HuH-7.5 (cell line): ENCODE measurements at regions not wholly inside any gene's neighbourhood (a gene's known extent, or its start where the extent isn't known, plus 50 kb on each side); places are given as distances from the start of the nearest gene placed in this dataset.
"Not testable (repeated sequence)": the region's sequence is repeated elsewhere in the genome, so short reads cannot be mapped to it uniquely, and the experiment has no call there.

ENCODE experiments used
- DNase-seq: peaks from one replicate; pipeline ENCODE4 v3.0.0; 2011; ENCODE audit warnings: low spot score

GRCh38 chr5:152178350-152178699 is 226.8 kb downstream of the NMUR2 start:
- DNase-seq, result no peak

DNA sequence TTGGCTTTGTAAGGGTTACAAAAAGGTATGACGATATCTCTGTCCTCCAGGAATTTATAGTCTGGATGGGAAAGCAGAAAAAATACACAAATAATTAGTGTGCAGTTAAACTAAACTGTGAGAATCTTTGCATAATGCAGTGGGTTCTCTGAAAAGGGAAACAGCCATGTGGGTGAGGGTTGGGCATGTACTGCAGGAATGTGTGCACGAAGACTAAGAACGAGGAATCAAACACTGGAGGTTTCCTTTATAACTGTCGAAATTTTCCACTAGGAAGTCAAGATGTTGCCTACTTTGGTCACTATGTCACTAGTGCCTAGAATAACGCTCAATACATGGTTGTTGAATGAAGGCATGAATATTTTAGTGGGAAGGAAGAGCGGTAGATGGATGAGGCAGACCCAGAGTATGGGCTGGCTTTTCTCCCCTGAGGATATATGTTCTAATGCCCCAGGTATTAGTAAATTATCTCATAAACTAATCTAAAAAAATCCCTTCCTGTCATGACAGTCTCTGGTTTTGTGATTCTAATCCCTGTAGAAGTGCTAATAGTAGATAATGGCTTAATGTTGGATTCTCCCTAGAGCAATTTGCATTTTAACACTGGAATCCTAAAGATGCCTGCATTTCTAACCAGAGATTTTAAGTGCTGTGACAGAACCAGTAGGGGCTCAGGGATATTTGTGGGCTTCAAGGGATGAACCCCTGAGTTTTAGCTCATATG is 227.3 kb downstream of the NMUR2 start:
- no peak for DNase-seq

DNA sequence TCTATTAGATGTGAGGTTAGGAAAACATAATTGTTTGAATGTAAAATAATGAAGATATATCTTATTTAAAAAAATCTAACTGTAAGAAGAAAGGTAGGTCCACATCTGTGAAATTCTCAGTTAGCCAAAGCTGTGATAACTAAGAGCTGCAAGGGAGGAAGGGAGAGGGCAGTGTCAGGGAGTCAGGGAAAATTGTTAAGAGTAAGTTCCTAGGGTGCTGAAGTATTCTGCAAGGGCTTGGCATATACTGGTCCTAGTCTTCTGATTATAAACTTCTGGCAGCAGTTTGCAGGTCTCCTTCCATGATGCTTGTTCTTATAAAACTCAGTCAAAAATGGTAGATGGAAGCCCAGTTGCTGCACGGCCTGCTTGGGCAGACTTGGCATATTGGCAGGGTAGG is 233.2 kb downstream of the NMUR2 start:
- DNase-seq, result no peak

DNA sequence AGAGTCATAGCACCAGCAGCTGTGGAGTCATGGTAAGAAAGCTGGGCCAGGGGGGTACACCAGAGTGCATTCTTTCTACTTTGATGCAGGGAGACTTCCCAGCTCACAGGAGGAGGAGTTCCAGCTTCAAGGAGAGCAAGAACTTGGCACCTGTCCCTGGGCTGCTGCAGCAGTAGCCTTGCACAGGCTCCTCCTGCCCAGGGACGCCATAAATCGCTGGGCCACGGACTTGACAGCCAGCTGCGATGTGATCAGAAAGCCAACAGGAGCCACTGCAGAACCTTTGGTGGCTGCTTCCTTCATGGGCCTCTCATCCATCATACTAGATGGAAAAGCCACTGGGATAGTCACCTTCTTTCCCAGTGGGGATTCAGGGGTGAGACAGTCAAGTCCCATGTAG is 234.7 kb downstream of the NMUR2 start:
- no peak for DNase-seq

DNA sequence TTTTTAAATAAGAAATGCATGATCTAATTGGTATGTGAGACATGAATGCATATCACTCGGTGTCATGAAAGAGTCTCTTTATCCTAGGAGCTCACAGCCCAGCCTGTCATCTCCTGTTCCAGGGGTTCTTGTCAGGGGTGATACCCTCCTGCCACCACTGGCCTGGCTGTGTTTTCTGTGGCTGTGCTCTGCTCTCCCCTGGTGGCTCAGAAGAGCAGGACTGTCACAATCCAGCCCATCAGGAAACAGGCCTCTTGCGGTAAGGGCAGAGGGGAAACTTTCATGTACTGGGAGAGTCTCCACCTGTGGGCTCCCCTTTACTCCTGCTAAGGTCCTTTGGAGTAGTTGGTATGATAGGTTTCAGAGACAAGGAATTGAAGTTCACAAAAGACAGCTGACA is 240.2 kb upstream of the GLRA1 start:
- no peak for DNase-seq

DNA sequence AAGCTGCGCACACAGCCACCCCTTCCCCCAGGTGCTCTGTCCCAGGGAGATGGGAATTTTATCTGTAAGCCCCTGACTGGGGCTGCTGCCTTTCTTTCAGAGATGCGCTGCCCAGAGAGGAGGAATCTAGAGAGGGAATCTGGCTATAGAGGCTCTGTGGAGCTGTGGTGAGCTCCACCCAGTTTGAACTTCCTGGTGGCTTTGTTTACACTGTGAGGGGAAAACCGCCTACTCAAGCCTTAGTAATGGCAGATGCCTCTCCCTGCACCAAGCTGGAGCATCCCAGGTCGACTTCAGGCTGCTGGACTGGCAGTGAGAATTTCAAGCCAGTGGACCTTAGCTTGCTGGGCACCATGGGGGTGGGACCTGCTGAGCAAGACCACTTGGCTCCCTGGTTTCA is 235.2 kb upstream of the GLRA1 start:
- DNase-seq, result not testable (repeated sequence)

DNA sequence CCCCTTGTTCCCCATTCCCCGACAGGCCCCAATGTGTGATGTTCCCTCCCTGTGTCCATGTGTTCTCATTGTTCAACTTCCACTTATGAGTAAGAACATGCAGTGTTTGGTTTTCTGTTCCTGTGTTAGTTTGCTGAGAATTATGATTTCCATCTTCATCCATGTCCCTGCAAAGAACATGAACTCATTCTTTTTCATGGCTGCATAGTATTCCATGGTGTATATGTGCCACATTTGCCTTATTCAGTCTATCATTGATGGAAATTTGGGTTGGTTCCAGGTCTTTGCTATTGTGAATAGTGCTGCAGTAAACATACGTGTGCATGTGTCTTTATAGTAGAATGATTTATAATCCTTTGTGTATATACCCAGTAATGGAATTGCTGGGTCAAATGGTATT is 229.8 kb upstream of the GLRA1 start:
- not testable (repeated sequence) for DNase-seq

DNA sequence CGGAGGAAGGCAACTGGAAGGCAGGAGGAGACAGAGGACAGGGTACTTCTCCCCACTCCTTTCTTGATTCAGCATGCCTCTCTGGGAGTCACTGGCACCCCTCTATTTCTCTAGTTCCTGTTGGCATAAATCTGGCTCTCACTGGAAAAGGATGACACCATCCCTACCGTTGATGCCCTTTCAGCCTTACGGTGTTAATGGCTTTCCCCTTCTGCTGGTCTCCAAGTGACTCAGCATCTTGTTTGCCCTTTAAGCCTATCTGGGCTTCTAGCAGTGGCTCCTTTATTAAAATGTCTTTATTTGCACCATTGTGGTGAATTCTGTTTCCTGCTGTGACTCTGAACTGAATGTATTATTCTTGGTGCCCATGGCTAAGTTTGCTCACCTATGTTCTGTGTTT is 227.3 kb upstream of the GLRA1 start:
- no peak for DNase-seq

DNA sequence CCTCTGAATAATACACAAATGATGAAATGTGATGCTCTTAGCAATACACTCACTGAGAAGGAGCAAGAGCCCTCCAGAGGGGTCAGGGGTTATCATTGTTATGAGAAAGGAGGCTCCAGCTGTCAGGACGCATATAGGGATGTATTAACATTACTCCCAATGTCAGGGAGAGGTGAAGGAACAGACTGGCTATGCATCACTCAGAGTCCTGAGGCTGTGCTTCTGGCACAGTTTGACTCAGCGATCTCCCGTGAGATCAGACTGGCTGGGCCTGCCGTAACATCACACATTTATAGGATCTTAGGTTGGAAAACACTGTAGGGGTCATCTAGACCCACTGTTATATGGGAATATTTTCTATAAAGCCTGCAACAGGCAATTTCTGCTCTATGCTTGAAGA is 226.5 kb upstream of the GLRA1 start:
- DNase-seq, result no peak

- DNase-seq, result no peak
Observed at GRCh38 chr5:152147286-152147685, 222.6 kb upstream of the GLRA1 start.

- no peak for DNase-seq
Observed at GRCh38 chr5:152146566-152146965, 221.9 kb upstream of the GLRA1 start.

DNA sequence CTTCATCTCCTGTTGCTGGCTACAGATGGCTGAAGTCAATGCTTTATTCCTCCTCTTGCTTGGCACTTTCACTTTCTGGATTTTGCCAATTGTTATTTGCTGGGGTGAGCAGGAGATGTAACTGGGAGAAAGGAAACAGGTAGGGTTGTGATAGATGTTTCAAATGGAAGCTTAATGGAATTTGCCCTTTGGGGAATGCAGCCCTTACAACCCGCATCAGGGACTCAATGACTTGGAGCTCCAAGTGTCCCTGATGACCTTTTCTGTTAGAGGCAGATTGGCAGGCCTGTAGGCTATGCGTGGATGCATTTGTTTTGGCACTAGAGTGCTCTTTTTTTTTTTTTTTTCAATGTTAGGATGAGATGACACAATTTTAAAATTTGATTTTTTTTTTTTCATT is 219.9 kb upstream of the GLRA1 start:
- no peak for DNase-seq

GRCh38 chr5:152144030-152144429 is 219.4 kb upstream of the GLRA1 start:
- no peak for DNase-seq

- DNase-seq, result peak; percentile 18
Observed at GRCh38 chr5:152142840-152143469, 218.3 kb upstream of the GLRA1 start.

GRCh38 chr5:152140347-152140746 is 215.7 kb upstream of the GLRA1 start:
- no peak for DNase-seq

GRCh38 chr5:152137063-152137462 is 212.4 kb upstream of the GLRA1 start:
- no peak for DNase-seq

DNA sequence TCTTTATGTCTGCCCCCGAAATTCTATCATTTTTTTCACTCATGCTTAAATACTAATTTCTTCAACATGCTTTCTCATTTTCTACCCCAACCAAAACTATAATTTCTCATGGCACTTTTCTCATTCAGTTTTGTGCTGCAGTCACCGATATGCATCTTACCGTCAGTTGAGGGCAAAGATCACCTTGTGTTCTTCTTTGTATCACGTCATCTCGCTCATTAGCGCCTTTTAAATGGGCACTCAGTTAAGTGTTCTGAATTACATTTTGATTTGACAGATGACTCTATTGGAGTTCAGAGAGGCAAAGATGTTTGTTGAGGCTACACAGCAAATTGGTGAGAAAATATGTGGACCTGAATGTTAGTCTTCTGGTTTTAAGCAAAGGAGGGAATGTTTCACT is 211.7 kb upstream of the GLRA1 start:
- no peak for DNase-seq

DNA sequence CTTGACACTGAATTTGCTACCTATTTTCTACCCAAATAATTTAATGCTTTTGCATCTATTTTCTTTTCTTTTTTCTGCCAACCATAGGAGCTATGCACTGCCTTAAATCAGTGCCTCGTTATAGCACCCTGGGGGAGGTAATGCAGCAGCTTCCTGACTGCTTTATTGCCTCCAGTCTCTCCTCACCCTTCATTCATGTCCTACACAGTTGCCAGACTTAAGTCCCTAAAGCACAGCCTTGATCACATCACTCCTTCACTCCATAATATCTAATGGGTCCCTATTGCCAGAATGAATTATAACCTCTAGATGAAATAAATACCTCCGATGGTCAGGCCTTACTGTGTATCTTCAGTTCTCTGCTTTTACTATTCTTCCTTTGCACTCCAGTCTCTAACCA is 211.2 kb upstream of the GLRA1 start:
- no peak for DNase-seq

DNA sequence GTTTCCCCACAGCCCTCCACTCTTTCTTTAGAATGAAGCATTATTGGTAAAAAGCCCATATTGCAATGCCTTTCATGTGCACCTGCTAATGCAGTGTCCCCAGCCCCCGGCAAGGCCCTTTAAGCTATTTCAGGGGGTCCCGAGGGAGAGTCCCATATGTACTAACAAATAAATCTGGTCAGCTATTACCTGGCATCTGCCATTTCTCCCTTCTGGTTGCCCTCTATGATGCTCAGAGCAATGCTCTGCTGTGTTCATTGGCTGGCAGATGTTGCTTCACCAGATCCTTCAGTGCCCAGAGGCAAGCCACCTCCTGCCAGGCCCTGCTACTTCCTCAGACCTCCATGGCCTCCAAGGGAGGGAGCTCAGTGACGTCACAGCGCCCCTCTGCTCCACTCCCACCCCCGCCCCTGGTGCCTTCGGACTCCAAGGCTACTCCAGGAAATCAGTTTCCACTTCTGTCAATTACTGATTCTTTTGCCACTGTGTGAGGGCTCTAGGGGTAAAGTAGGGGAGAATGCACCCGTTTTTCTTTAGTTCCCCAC is 201.1 kb upstream of the GLRA1 start:
- no peak for DNase-seq

DNA sequence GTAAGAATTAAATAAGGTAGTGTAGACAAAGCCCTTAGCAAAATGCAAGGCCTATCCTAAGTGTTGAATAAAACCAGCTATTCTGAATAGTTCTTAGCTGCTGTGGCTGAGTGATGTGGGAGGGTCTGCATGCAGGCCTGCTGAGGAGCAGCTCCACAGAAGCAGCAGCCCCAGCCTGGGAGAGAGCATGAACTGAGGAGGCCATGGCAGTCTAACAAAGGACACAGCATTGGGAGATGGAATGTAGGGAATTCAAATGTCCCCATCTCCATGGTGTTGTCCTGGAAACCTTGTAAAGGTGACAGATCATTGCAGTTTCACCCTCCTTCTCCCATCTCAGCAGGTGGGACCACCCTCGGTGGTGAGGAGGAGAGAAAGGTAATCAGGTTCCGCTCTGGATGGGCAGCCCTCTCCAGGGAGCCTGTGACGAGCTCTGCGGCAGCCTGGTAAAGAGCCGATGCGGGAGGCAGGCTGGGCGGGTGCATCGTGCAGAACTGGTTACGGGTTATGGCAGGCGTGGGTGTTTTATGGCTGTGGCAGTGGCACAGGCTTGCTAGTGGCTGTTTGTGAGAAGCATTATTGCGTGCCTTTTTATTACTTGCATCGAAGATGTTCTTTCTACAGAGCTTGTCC is 199.9 kb upstream of the GLRA1 start:
- DNase-seq, result no peak

DNA sequence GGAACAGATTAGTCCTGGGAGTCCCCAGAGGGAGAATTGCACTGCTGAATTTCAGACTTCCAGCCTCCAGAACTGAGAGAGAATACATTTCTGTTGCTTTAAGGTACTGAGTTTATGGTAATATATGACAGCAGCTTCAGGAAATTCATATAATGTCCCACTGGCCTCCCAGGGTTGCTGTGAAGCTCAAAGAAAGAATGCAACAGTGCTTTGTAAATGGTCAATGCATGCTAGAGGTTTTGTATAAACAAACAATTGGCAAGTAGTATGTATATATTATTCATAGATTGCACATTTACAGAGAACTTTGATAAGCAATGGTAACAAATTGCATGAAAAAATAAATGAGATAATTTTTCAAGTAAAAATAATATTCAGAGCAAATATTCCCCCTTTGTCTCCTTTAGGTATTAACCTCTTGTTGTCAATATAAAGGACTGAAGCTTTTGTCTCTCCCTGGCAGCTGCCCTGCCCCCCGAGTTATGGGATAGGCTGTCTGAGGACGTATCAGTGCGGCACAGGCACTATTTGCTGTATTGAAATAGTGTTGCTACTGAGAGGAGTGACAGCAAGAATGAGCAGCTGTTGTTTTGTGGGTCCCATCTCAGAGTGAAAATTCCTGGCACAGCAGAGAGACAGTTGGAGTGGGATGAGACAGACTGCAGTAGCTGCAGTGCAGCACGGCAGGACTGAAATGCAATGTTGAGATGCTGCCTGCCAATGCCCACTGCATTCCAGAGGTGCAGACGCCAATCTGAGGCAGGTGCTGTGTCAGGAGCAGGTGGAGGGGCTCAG is 194.2 kb upstream of the GLRA1 start:
- DNase-seq, result no peak

- no peak for DNase-seq
Observed at GRCh38 chr5:152116934-152117333, 192.3 kb upstream of the GLRA1 start.

- DNase-seq, result no peak
Observed at GRCh38 chr5:152113401-152113800, 188.8 kb upstream of the GLRA1 start.
